Activated T-cell treated with anti-CD3 and anti-CD28 coated beads, Interleukin-2, amount 50 U/mL, for 4 hours (primary cell): ENCODE measurements at regions not wholly inside any gene's neighbourhood (a gene's known extent, or its start where the extent isn't known, plus 50 kb on each side); places are given as distances from the start of the nearest gene placed in this dataset.
"Not testable (repeated sequence)": the region's sequence is repeated elsewhere in the genome, so short reads cannot be mapped to it uniquely, and the experiment has no call there.

Experiments used
- ATAC-seq, 2 donors: fragments of 200-7000 bp; cut with Tn5 transposase; one replicate each; pipeline ENCODE4 v1.10.0; 2021
- DNase-seq: peaks from one replicate; pipeline ENCODE4 v3.0.0-alpha.2; 2020
- H3K27me3 Mint-ChIP-seq: one replicate; pipeline ENCODE4 v1.8.0; 2021; ENCODE audit warnings: low read depth, mixed read lengths
- H3K36me3 Mint-ChIP-seq: one replicate; pipeline ENCODE4 v1.8.0; 2022; ENCODE audit warnings: mixed read lengths; ENCODE audit not compliant: insufficient read depth
- H3K4me1 Mint-ChIP-seq: one replicate; pipeline ENCODE4 v1.8.0; 2021; ENCODE audit warnings: low read depth, mixed read lengths
- H3K4me3 Mint-ChIP-seq: one replicate; pipeline ENCODE4 v1.8.0; 2021; ENCODE audit warnings: mild to moderate bottlenecking, moderate library complexity, mixed read lengths
- H3K9me3 Mint-ChIP-seq: one replicate; pipeline ENCODE4 v1.8.0; 2021; ENCODE audit warnings: mixed read lengths

GRCh38 chr3:182516597-182517336 is 276.5 kb upstream of the ATP11B start:
- Mint-ChIP-seq H3K4me3 (no peak overlapping the region), H3K27me3 (no peaks in the 10 kb centered on the region), H3K9me3 (no peaks in the 10 kb centered on the region), H3K4me1 (no peaks in the 10 kb centered on the region), H3K36me3 (no peaks in the 10 kb centered on the region)
- ATAC-seq (no peak), DNase-seq (no peak)

- no peak for ATAC-seq
- H3K27me3 Mint-ChIP-seq = no peaks in the 10 kb centered on the region
- H3K4me1 Mint-ChIP-seq = no peaks in the 10 kb centered on the region
- H3K36me3 Mint-ChIP-seq = no peaks in the 10 kb centered on the region
- H3K4me3 Mint-ChIP-seq = no peak overlapping the region
- DNase-seq = no peak
- no peaks in the 10 kb centered on the region for H3K9me3 Mint-ChIP-seq
Observed at GRCh38 chr3:182519569-182519968, 273.7 kb upstream of the ATP11B start.

DNA sequence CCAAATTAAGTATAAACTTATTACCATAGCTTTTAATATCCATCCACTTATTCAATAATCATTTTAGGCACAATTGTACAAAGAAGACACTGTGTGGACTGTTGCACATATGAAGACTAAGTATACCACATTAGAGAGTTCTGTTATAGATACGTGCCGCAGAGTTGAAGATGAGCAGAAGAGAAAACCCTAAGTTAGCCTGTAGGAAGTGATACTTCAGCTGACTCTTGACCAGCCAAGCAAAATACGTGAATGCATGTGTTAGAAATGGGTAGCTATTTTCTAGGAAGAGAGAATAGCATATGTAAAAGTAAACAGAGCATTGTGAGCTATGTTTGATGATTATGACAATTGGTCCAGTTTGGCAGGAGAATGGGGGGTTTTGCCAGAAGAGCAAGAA is 272.0 kb upstream of the ATP11B start:
- ATAC-seq (no peak), DNase-seq (no peak)
- no peaks in the 10 kb centered on the region for H3K36me3 Mint-ChIP-seq
- H3K4me1 Mint-ChIP-seq = no peaks in the 10 kb centered on the region
- no peaks in the 10 kb centered on the region for H3K9me3 Mint-ChIP-seq
- H3K27me3 Mint-ChIP-seq = no peaks in the 10 kb centered on the region
- no peak overlapping the region for H3K4me3 Mint-ChIP-seq

DNA sequence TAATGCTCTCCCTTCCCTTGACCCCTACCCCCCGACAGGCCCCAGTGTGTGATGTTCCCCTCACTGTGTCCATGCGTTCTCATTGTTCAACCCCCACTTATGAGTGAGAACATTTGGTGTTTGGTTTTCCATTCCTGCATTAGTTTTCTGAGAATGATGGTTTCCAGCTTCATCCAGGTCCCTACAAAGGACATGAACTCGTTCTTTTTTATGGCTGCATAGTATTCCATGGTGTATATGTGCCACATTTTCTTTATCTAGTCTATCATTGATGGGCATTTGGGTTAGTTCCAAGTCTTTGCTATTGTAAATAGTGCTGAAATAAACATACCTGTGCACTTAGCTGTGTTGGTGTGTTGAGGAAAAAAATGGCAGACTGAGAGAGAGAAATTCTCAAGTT is 269.9 kb upstream of the ATP11B start:
- not testable (repeated sequence) for H3K36me3 Mint-ChIP-seq, H3K4me3 Mint-ChIP-seq, H3K4me1 Mint-ChIP-seq, H3K27me3 Mint-ChIP-seq, ATAC-seq, H3K9me3 Mint-ChIP-seq, DNase-seq

DNA sequence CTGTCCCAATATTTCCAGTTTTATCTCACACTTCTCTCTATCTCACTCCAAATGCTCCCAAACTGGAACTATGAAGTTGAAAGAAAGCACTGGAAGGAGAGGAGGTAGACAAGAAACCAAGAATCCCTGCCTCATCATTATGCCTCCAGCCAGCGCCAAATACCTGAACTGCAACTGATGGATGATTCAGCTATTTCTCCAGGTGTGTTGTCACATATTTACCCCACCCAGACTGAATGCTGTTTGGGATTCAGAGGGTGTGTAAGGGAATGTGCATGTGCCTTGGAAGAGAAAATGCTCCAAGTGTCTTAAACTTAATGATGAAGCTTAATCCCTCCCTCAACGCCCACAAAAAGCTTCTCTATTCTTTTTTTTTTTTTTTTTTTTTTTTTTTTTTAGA is 269.5 kb upstream of the ATP11B start:
- H3K9me3 Mint-ChIP-seq = no peaks in the 10 kb centered on the region
- H3K4me3 Mint-ChIP-seq = no peak overlapping the region
- no peaks in the 10 kb centered on the region for H3K4me1 Mint-ChIP-seq
- peaks cover 2% of the 10 kb centered on the region for H3K27me3 Mint-ChIP-seq
- DNase-seq (no peak), ATAC-seq (no peak)
- H3K36me3 Mint-ChIP-seq = no peaks in the 10 kb centered on the region

GRCh38 chr3:182524711-182525401 is 268.4 kb upstream of the ATP11B start:
- Mint-ChIP-seq H3K4me3 (no peak overlapping the region), H3K27me3 (peaks cover 2% of the 10 kb centered on the region), H3K9me3 (no peaks in the 10 kb centered on the region), H3K4me1 (no peaks in the 10 kb centered on the region), H3K36me3 (no peaks in the 10 kb centered on the region)
- ATAC-seq = no peak
- DNase-seq = no peak

- Mint-ChIP-seq H3K4me3 (no peak overlapping the region), H3K27me3 (peaks cover 6% of the 10 kb centered on the region), H3K4me1 (no peaks in the 10 kb centered on the region), H3K36me3 (no peaks in the 10 kb centered on the region), H3K9me3 (no peaks in the 10 kb centered on the region)
- ATAC-seq = no peak
- no peak for DNase-seq
Observed at GRCh38 chr3:182525766-182526374, 267.4 kb upstream of the ATP11B start.

DNA sequence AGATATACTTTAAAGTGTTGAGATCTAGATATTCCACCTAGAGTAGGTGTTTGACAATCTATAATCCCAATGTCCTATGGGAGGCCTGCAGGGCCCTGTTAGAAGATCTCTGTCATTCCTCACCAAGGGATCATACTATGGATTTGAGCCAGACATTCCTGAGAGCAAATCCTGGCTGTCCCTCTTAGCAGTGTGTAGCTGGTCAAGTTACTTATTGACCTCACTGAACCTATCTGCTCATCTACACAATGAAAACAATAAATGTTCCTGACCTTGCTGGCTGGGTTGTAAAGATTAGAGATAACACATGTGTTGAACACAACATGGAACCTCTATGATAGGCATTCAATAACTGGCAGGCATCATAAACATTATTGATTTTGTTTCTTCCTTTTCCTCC is 265.6 kb upstream of the ATP11B start:
- no peaks in the 10 kb centered on the region for H3K36me3 Mint-ChIP-seq
- ATAC-seq (no peak), DNase-seq (no peak)
- peaks cover 6% of the 10 kb centered on the region for H3K27me3 Mint-ChIP-seq
- no peak overlapping the region for H3K4me3 Mint-ChIP-seq
- H3K9me3 Mint-ChIP-seq = no peaks in the 10 kb centered on the region
- no peaks in the 10 kb centered on the region for H3K4me1 Mint-ChIP-seq

DNA sequence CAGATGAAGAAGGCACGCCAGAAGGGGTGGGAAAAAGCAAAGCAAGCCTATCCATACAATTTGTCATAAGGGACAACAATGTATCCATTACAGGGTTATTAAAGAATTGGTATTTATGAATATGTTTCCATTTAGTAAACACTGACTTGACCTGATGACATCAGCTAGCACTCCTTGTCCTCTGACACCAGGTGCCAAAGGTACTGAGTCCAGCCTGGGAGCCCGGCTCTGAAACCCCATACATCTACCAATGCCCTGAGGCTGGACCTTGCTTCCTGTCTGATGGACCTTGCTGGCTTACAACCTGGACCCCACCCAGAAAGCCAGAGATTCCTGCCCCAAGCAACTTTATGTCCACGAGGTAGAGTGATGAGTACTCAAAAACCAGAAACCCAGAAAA is 263.0 kb upstream of the ATP11B start:
- H3K27me3 Mint-ChIP-seq = peaks cover 6% of the 10 kb centered on the region
- no peak for ATAC-seq
- H3K9me3 Mint-ChIP-seq = peaks cover 6% of the 10 kb centered on the region
- H3K4me1 Mint-ChIP-seq = no peaks in the 10 kb centered on the region
- no peak overlapping the region for H3K4me3 Mint-ChIP-seq
- no peaks in the 10 kb centered on the region for H3K36me3 Mint-ChIP-seq
- DNase-seq = no peak

GRCh38 chr3:182533394-182533793 is 259.9 kb upstream of the ATP11B start:
- Mint-ChIP-seq H3K4me3 (no peak overlapping the region), H3K4me1 (no peaks in the 10 kb centered on the region), H3K36me3 (no peaks in the 10 kb centered on the region), H3K9me3 (peaks cover 9% of the 10 kb centered on the region), H3K27me3 (peaks cover 4% of the 10 kb centered on the region)
- ATAC-seq (no peak), DNase-seq (no peak)

- ATAC-seq (no peak), DNase-seq (no peak)
- Mint-ChIP-seq H3K36me3 (no peaks in the 10 kb centered on the region), H3K4me3 (no peak overlapping the region), H3K27me3 (no peaks in the 10 kb centered on the region), H3K4me1 (no peaks in the 10 kb centered on the region), H3K9me3 (no peaks in the 10 kb centered on the region)
Observed at GRCh38 chr3:182544542-182544941, 248.8 kb upstream of the ATP11B start.

DNA sequence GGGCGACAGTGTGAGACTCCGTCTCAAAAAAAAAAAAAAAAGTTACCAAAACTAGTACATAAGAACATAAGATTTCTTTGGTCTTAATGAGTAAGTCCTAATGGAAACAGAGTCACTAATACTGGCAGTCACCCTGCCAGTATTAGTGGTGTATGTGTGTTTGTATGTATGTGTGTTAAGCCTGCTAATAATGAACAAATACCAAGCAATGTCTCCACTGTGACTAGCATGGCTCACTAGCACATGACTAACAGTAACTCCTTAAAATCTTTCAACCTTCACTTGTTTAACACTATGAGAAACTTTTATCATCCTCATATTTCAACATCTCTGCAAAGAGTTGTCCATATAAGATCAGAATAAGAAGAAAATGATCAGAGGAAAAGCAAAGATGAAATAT is 231.0 kb upstream of the ATP11B start:
- no peak for ATAC-seq
- no peaks in the 10 kb centered on the region for H3K4me1 Mint-ChIP-seq

GRCh38 chr3:182565916-182566796 is 227.1 kb upstream of the ATP11B start:
- Mint-ChIP-seq H3K4me1 (no peaks in the 10 kb centered on the region), H3K9me3 (peaks cover under 1% of the 10 kb centered on the region), H3K27me3 (peaks cover 2% of the 10 kb centered on the region), H3K4me3 (no peak overlapping the region), H3K36me3 (no peaks in the 10 kb centered on the region)
- no peak for DNase-seq
- no peak for ATAC-seq

More for the DNA sequence above, 231.0 kb upstream of the ATP11B start:
- Mint-ChIP-seq H3K9me3 (peaks cover 24% of the 10 kb centered on the region), H3K27me3 (peaks cover 8% of the 10 kb centered on the region), H3K4me3 (no peak overlapping the region), H3K36me3 (no peaks in the 10 kb centered on the region)
- DNase-seq = no peak

DNA sequence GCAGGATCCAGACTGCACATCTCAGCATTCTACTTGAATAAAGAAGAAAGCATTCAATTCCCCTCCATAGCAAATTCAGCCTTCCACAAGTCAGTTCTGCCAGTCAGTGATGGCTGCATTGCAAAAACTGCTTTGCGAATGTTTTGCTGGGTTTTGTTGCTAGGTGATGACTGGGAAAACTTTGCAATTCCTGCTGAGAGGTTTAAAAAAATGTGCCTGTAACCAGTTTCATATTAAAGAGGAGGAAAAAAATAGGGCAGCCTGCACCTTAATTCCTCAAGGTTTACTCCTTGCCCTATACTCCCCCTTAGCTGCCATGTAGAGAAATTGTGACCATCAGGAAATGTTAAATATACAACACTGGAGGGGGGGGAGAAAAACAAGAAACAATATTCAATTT is 225.6 kb upstream of the ATP11B start:
- H3K27me3 Mint-ChIP-seq = peaks cover 1% of the 10 kb centered on the region
- no peak overlapping the region for H3K4me3 Mint-ChIP-seq
- ATAC-seq = no peak
- no peaks in the 10 kb centered on the region for H3K9me3 Mint-ChIP-seq
- no peaks in the 10 kb centered on the region for H3K36me3 Mint-ChIP-seq
- DNase-seq = no peak
- no peaks in the 10 kb centered on the region for H3K4me1 Mint-ChIP-seq
